ENCODE measurements at regions not wholly inside any gene's neighbourhood (a gene's known extent, or its start where the extent isn't known, plus 50 kb on each side); places are given as distances from the start of the nearest gene placed in this dataset.

DNA sequence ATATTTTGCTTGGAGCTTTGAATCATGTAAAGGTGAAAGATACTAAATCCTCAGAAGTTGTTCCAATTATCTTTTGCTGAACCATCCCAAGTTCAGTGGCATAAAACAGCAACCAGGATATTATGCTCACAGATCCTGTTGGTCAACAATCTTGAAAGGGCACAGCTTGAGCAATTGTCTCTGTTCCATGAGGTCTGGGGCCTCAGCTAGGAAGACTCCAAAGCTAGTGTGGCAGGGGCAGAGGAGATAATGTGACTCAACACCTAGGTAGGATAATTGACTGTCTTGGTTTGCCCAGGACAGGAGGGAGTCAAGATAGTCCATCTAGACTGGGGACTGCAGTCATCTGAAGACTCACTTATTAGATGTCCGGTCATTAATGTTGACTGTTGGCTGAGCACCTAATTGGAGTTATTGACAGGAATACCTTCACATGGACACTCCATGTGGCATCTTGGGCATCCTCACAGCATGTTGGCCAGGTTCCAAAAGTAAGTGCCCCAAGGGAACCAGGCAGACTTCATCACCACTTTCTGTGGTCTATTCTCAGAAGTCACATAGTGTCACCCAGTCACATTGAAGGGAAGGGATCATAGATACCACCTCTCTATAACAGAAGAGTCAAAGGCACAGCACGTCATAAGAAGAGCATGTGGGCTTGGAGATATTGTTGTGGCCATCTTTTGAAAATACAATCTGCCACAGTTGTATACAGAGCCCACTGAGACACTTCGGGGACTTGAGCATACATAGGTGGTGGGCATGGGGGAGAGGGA, 88.4 kb upstream of the GPBP1 start:
- TF ChIP-seq, protein P1, sequence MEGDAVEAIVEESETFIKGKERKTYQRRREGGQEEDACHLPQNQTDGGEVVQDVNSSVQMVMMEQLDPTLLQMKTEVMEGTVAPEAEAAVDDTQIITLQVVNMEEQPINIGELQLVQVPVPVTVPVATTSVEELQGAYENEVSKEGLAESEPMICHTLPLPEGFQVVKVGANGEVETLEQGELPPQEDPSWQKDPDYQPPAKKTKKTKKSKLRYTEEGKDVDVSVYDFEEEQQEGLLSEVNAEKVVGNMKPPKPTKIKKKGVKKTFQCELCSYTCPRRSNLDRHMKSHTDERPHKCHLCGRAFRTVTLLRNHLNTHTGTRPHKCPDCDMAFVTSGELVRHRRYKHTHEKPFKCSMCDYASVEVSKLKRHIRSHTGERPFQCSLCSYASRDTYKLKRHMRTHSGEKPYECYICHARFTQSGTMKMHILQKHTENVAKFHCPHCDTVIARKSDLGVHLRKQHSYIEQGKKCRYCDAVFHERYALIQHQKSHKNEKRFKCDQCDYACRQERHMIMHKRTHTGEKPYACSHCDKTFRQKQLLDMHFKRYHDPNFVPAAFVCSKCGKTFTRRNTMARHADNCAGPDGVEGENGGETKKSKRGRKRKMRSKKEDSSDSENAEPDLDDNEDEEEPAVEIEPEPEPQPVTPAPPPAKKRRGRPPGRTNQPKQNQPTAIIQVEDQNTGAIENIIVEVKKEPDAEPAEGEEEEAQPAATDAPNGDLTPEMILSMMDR (conservative IDR thresholded peaks at IDR 0.05; ENCODE audit: low read depth, low read length) = no peak
- TF ChIP-seq EZH2phosphoT487 (IDR thresholded peaks at IDR 0.05; ENCODE audit: borderline replicate concordance, low read length) (no peak), EZH2 (IDR thresholded peaks at IDR 0.05; ENCODE audit: low read length, unreplicated experiment) (no peak)
